ENCODE measurements at regions not wholly inside any gene's neighbourhood (a gene's known extent, or its start where the extent isn't known, plus 50 kb on each side); places are given as distances from the start of the nearest gene placed in this dataset.

- Histone ChIP-seq H3K9me3 (replicated peaks in 1 of 2; ENCODE audit: control insufficient read depth in 1 of 2, insufficient read depth in 1 of 2, low read length in 2 of 2) (no peaks in the 10 kb centered on the region), H3K27ac (ENCODE audit: low read depth in 1 of 2, low read length in 2 of 2) (peak overlapping the region in 1 of 2 donors; percentile 75), H3K9ac (ENCODE audit: insufficient read depth, low read length, poor library complexity, severe bottlenecking) (no peak overlapping the region), H3K4me1 (ENCODE audit: control insufficient read depth in 1 of 2, insufficient read depth in 2 of 2, low read length in 2 of 2) (peaks cover 62 to 76% of the 10 kb centered on the region in 2 donors), H3K4me3 (replicated peaks in 1 of 3; ENCODE audit: low read depth in 2 of 3, low read length in 3 of 3) (no peak overlapping the region), H3K27me3 (ENCODE audit: control insufficient read depth in 2 of 2, insufficient read depth in 2 of 2, low read length in 2 of 2) (no peaks in the 10 kb centered on the region), H4K20me1 (ENCODE audit: insufficient read depth, low read length) (no peaks in the 10 kb centered on the region), H2AFZ (ENCODE audit: insufficient read depth, low read depth, low read length, poor library complexity, severe bottlenecking) (peak overlapping the region; percentile 65), H3K36me3 (replicated peaks in 1 of 2; ENCODE audit: control insufficient read depth in 1 of 2, insufficient read depth in 2 of 2, low read length in 2 of 2) (no peaks in the 10 kb centered on the region), H3K4me2 (replicated peaks; ENCODE audit: extremely low read depth, low read length, poor library complexity, severe bottlenecking) (no peak overlapping the region), H3K79me2 (ENCODE audit: insufficient read depth, low read length) (no peaks in the 10 kb centered on the region)
- peak overlapping the region; percentile 68 to 95 (median 89) for H3K27ac Mint-ChIP-seq
- H3K36me3 Mint-ChIP-seq = peaks cover 0 to 3% of the 10 kb centered on the region in 2 donors
- no peak overlapping the region for H3K4me3 Mint-ChIP-seq
- DNase-seq = no peak
- peaks cover 2 to 3% (median 2%) of the 10 kb centered on the region in 7 donors for H3K9me3 Mint-ChIP-seq
- WGBS (ENCODE audit: insufficient coverage) = 63% methylated on average over 1 of the region's 2 CpGs
- intact Hi-C loops (cut with micrococcal nuclease) = loop anchor here in 1 of 2 donors (5.0 kb wide), 1 partner anchor 290 kb away; no protein-coding TSS in a partner anchor
- H3K4me1 Mint-ChIP-seq = peaks cover 77% of the 10 kb centered on the region
- no peak for TF ChIP-seq CTCF (IDR thresholded peaks at IDR 0.05)
- peaks cover 0 to 1% (median 1%) of the 10 kb centered on the region in 3 donors for H3K27me3 Mint-ChIP-seq (ENCODE audit: low read depth in 3 of 3)
Measured at GRCh38 chr2:136207665-136208064, 89.7 kb upstream of the CXCR4 start.

- TF ChIP-seq CTCF (IDR thresholded peaks at IDR 0.05) = no peak
- Histone ChIP-seq H2AFZ (ENCODE audit: insufficient read depth, low read depth, low read length, poor library complexity, severe bottlenecking) (peak overlapping the region; percentile 65), H3K79me2 (ENCODE audit: insufficient read depth, low read length) (no peaks in the 10 kb centered on the region), H3K4me1 (ENCODE audit: control insufficient read depth in 1 of 2, insufficient read depth in 2 of 2, low read length in 2 of 2) (peaks cover 61 to 71% of the 10 kb centered on the region in 2 donors), H3K27me3 (ENCODE audit: control insufficient read depth in 2 of 2, insufficient read depth in 2 of 2, low read length in 2 of 2) (no peaks in the 10 kb centered on the region), H3K27ac (ENCODE audit: low read depth in 1 of 2, low read length in 2 of 2) (peak overlapping the region in 1 of 2 donors; percentile 75), H3K4me3 (replicated peaks in 1 of 3; ENCODE audit: low read depth in 2 of 3, low read length in 3 of 3) (no peak overlapping the region), H4K20me1 (ENCODE audit: insufficient read depth, low read length) (no peaks in the 10 kb centered on the region), H3K36me3 (replicated peaks in 1 of 2; ENCODE audit: control insufficient read depth in 1 of 2, insufficient read depth in 2 of 2, low read length in 2 of 2) (no peaks in the 10 kb centered on the region), H3K4me2 (replicated peaks; ENCODE audit: extremely low read depth, low read length, poor library complexity, severe bottlenecking) (no peak overlapping the region), H3K9me3 (replicated peaks in 1 of 2; ENCODE audit: control insufficient read depth in 1 of 2, insufficient read depth in 1 of 2, low read length in 2 of 2) (peaks cover 0 to 5% of the 10 kb centered on the region in 2 donors), H3K9ac (ENCODE audit: insufficient read depth, low read length, poor library complexity, severe bottlenecking) (peak overlapping the region; percentile 10)
- DNase-seq = peak; percentile 67 to 70 (median 67)
- intact Hi-C loops (cut with micrococcal nuclease) = loop anchor here in 1 of 2 donors (5.0 kb wide), 1 partner anchor 290 kb away; no protein-coding TSS in a partner anchor
- 0% methylated on average over 1 of the region's 4 CpGs for WGBS (ENCODE audit: insufficient coverage)
- peaks cover 72% of the 10 kb centered on the region for H3K4me1 Mint-ChIP-seq
- peaks cover 0 to 1% (median 1%) of the 10 kb centered on the region in 3 donors for H3K27me3 Mint-ChIP-seq (ENCODE audit: low read depth in 3 of 3)
- H3K9me3 Mint-ChIP-seq = peaks cover 3 to 9% (median 6%) of the 10 kb centered on the region in 7 donors
- peak overlapping the region; percentile 37 to 59 for H3K4me3 Mint-ChIP-seq
- no peaks in the 10 kb centered on the region for H3K36me3 Mint-ChIP-seq
- H3K27ac Mint-ChIP-seq = peak overlapping the region; percentile 68 to 95 (median 89)
Measured at GRCh38 chr2:136207030-136207623, 89.2 kb upstream of the CXCR4 start.
